ENCODE measurements at regions not wholly inside any gene's neighbourhood (a gene's known extent, or its start where the extent isn't known, plus 50 kb on each side); places are given as distances from the start of the nearest gene placed in this dataset.

GRCh38 chr3:76352511-76353284 is 567.3 kb upstream of the ZNF717 start:
- TF ChIP-seq CTCF (IDR thresholded peaks at IDR 0.05; ENCODE audit: insufficient read depth, low read length) (no peak), POLR2AphosphoS5 (IDR thresholded peaks at IDR 0.05; ENCODE audit: low read depth) (no peak), REST (IDR thresholded peaks at IDR 0.05; ENCODE audit: insufficient replicate concordance, low read depth) (no peak), SPI1 (IDR thresholded peaks at IDR 0.05; ENCODE audit: borderline replicate concordance, low read depth) (no peak)

Data from HL-60 (cell line).